GM13977 (cell line): ENCODE measurements at regions not wholly inside any gene's neighbourhood (a gene's known extent, or its start where the extent isn't known, plus 50 kb on each side); places are given as distances from the start of the nearest gene placed in this dataset.

Experiments
- DNase-seq: peaks from one replicate; pipeline ENCODE4 v3.0.0; 2012; ENCODE audit warnings: low spot score
- CTCF ChIP-seq: IDR thresholded peaks from 2 replicates; pipeline ENCODE4 v1.5.1; 2012; ENCODE audit warnings: mild to moderate bottlenecking, control low read depth; ENCODE audit not compliant: insufficient read depth; ENCODE audit errors: extremely low read depth, missing control alignments
- in situ Hi-C: fragments of 300-500 bp; cut with MboI; formaldehyde crosslinking; loops from one replicate; pipeline ENCODE4 v1.12.0; 2022; ENCODE audit warnings: low sequenced_read_pairs, low pct_unique_long_range_greater_than_20kb, mixed read lengths, inconsistent platforms; ENCODE audit not compliant: unreplicated experiment

GRCh38 chr4:137238456-137239162 lies 293.7 kb downstream of the PCDH18 start:
- DNase-seq: no peak
- in situ Hi-C loops: no loop called here
- TF ChIP-seq CTCF: no peak

GRCh38 chr4:137226900-137227299 lies 305.4 kb downstream of the PCDH18 start:
- in situ Hi-C loops: no loop called here
- TF ChIP-seq CTCF: no peak
- DNase-seq: no peak

- DNase-seq: no peak
- no peak for TF ChIP-seq CTCF
- in situ Hi-C loops: no loop called here
These were observed 306.1 kb downstream of the PCDH18 start for GRCh38 chr4:137226221-137226620.

- no peak for DNase-seq
These were observed 318.7 kb downstream of the PCDH18 start for GRCh38 chr4:137213372-137214173.

GRCh38 chr4:137212601-137213000 lies 319.7 kb downstream of the PCDH18 start:
- no peak for DNase-seq
- no peak for TF ChIP-seq CTCF
- in situ Hi-C loops: no loop called here

More at GRCh38 chr4:137213372-137214173, 318.7 kb downstream of the PCDH18 start:
- in situ Hi-C loops: no loop called here
- no peak for TF ChIP-seq CTCF

GRCh38 chr4:137209240-137209639 lies 323.1 kb downstream of the PCDH18 start:
- TF ChIP-seq CTCF: no peak
- in situ Hi-C loops: no loop called here
- no peak for DNase-seq
